Prostate gland (tissue), 2 donors: ENCODE measurements at regions not wholly inside any gene's neighbourhood (a gene's known extent, or its start where the extent isn't known, plus 50 kb on each side); places are given as distances from the start of the nearest gene placed in this dataset.

Experiments used
- DNase-seq: peaks from one replicate; pipeline ENCODE4 v3.0.0-alpha.2; 2019; ENCODE audit warnings: low spot score
- H3K27ac ChIP-seq, 2 donors: fragments of 200-600 bp; sonication (generic); 2 replicates each; pipeline ENCODE4 v1.5.1; 2017 to 2019
- H3K27me3 ChIP-seq: fragments of 200-600 bp; sonication (generic); replicated peaks from 2 replicates; pipeline ENCODE4 v1.5.1; 2019; ENCODE audit not compliant: insufficient read depth
- H3K36me3 ChIP-seq, 2 donors: fragments of 200-600 bp; sonication (generic); 1 replicate in 1 of 2; 2 replicates in 1 of 2; pipeline versions ENCODE4 v1.5.1 to v1.8.1; 2017 to 2019
- H3K4me1 ChIP-seq: fragments of 200-600 bp; sonication (generic); replicated peaks from 2 replicates; pipeline ENCODE4 v1.5.1; 2019
- H3K4me3 ChIP-seq, 2 donors: fragments of 200-600 bp; sonication (generic); 2 replicates each; pipeline ENCODE4 v1.5.1; 2017 to 2019
- H3K9me3 ChIP-seq: fragments of 200-600 bp; sonication (generic); 2 replicates; pipeline ENCODE4 v1.5.1; 2017
- POLR2A ChIP-seq: fragments of 450-650 bp; IDR thresholded peaks from one replicate; pipeline ENCODE4 v1.6.1; 2016; ENCODE audit warnings: antibody characterized with exemption, mild to moderate bottlenecking
- POLR2AphosphoS5 ChIP-seq: sonication (generic); formaldehyde crosslinking; IDR thresholded peaks from one replicate; pipeline ENCODE4 v1.6.1; 2017; ENCODE audit warnings: antibody characterized with exemption
- WGBS: methylation state at CpG from one replicate; pipeline ENCODE4 v1.1.5; 2018; 5-methylcytosine and 5-hydroxymethylcytosine counted together
- intact Hi-C: fragments of 100-400 bp; cut with DNase I; formaldehyde crosslinking; loops from one replicate; pipeline ENCODE4 v1.14.2; 2022
- TF ChIP-seq, protein P1 (sequence below), 4 experiments: fragments of 200-600 bp in 2 of 4; fragments of 450-650 bp in 2 of 4; sonication (generic) in 2 of 4; IDR thresholded peaks; 1 replicate in 3 of 4; 2 replicates in 1 of 4; pipeline ENCODE4 v1.5.1; 2016 to 2019; ENCODE audit warnings: antibody characterized with exemption in 4 of 4, mild to moderate bottlenecking in 2 of 4, moderate library complexity in 2 of 4

- Histone ChIP-seq H3K4me3 (no peak overlapping the region), H3K36me3 (no peaks in the 10 kb centered on the region), H3K9me3 (no peaks in the 10 kb centered on the region), H3K27ac (no peak overlapping the region), H3K4me1 (no peaks in the 10 kb centered on the region), H3K27me3 (no peaks in the 10 kb centered on the region)
- DNase-seq = no peak
- no peak for TF ChIP-seq POLR2AphosphoS5
- TF ChIP-seq, protein P1, sequence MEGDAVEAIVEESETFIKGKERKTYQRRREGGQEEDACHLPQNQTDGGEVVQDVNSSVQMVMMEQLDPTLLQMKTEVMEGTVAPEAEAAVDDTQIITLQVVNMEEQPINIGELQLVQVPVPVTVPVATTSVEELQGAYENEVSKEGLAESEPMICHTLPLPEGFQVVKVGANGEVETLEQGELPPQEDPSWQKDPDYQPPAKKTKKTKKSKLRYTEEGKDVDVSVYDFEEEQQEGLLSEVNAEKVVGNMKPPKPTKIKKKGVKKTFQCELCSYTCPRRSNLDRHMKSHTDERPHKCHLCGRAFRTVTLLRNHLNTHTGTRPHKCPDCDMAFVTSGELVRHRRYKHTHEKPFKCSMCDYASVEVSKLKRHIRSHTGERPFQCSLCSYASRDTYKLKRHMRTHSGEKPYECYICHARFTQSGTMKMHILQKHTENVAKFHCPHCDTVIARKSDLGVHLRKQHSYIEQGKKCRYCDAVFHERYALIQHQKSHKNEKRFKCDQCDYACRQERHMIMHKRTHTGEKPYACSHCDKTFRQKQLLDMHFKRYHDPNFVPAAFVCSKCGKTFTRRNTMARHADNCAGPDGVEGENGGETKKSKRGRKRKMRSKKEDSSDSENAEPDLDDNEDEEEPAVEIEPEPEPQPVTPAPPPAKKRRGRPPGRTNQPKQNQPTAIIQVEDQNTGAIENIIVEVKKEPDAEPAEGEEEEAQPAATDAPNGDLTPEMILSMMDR (IDR thresholded peaks at IDR 0.05) = no peak
- no peak for TF ChIP-seq POLR2A
- 37% methylated on average over 6 of the region's 6 CpGs for WGBS
- intact Hi-C loops = no loop called here
These were observed 210.5 kb upstream of the PIK3C3 start for GRCh38 chr18:41744421-41745030.

- H3K27ac ChIP-seq = no peak overlapping the region
- H3K27me3 ChIP-seq = no peaks in the 10 kb centered on the region
- no peaks in the 10 kb centered on the region for H3K36me3 ChIP-seq
- TF ChIP-seq POLR2AphosphoS5 (no peak), POLR2A (no peak)
- TF ChIP-seq, protein P1 (IDR thresholded peaks at IDR 0.05) = no peak
- 97% methylated on average over 1 of the region's 1 CpG for WGBS
- H3K9me3 ChIP-seq = no peaks in the 10 kb centered on the region
- H3K4me1 ChIP-seq = no peaks in the 10 kb centered on the region
- no peak for DNase-seq
- intact Hi-C loops = no loop called here
- H3K4me3 ChIP-seq = no peak overlapping the region
These were observed 217.8 kb upstream of the PIK3C3 start for GRCh38 chr18:41737218-41737617.

DNA sequence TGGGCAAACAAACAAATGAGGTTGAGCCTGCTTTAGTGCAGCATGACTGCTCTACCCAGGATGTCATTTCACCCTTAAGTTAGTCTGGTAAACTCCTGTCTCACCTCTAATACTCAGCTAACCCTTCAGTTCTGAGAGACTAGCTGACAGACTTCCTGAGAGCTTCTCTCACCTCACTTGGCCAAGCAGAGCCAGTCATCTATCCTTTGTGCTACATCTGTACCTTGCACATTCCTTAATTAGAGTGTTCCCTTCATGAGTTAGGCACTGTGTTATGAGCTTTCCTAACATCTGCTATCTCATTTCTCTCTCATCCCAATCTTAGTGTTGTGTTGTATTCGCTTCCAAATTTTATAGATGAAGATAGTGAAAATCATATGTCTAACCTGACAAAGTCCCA lies 220.1 kb upstream of the PIK3C3 start:
- intact Hi-C loops = no loop called here
- Histone ChIP-seq H3K4me3 (no peak overlapping the region), H3K9me3 (no peaks in the 10 kb centered on the region), H3K36me3 (no peaks in the 10 kb centered on the region), H3K27me3 (no peaks in the 10 kb centered on the region), H3K4me1 (no peaks in the 10 kb centered on the region), H3K27ac (no peak overlapping the region)
- 90% methylated on average over 1 of the region's 1 CpG for WGBS
- TF ChIP-seq, protein P1 (IDR thresholded peaks at IDR 0.05) = no peak
- TF ChIP-seq POLR2A (no peak), POLR2AphosphoS5 (no peak)
- no peak for DNase-seq

DNA sequence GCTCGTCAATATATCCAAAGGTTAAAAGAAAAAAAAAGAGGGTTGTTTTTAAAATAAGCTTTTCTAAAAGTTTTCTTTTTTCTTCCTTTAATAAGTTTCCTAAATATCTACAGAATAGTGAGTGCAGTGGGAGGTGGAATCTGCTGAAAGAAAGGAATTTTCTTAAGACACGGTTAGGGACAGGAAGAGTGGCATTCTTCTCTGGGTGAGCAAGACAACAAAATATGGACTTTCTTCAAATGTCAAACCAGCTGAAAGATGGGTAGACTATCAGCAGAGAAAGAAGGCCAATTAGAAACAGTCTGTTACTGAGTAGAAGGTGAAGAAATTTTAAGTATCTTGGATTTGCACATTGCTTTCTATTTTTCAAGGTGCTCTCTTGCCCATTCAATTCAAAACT lies 222.7 kb upstream of the PIK3C3 start:
- H3K9me3 ChIP-seq = no peaks in the 10 kb centered on the region
- H3K4me3 ChIP-seq = no peak overlapping the region
- WGBS = 79% methylated on average over 2 of the region's 2 CpGs
- H3K27ac ChIP-seq = no peak overlapping the region
- TF ChIP-seq, protein P1 (IDR thresholded peaks at IDR 0.05) = no peak
- no peak for TF ChIP-seq POLR2AphosphoS5
- DNase-seq = no peak
- no peaks in the 10 kb centered on the region for H3K4me1 ChIP-seq
- no peaks in the 10 kb centered on the region for H3K36me3 ChIP-seq
- H3K27me3 ChIP-seq = no peaks in the 10 kb centered on the region
- intact Hi-C loops = no loop called here

GRCh38 chr18:41731884-41732283 lies 223.2 kb upstream of the PIK3C3 start:
- H3K36me3 ChIP-seq = no peaks in the 10 kb centered on the region
- no peak overlapping the region for H3K27ac ChIP-seq
- TF ChIP-seq POLR2AphosphoS5 = no peak
- no peaks in the 10 kb centered on the region for H3K4me1 ChIP-seq
- H3K9me3 ChIP-seq = no peaks in the 10 kb centered on the region
- no peaks in the 10 kb centered on the region for H3K27me3 ChIP-seq
- H3K4me3 ChIP-seq = no peak overlapping the region
- DNase-seq = no peak
- 62% methylated on average over 1 of the region's 1 CpG for WGBS
- intact Hi-C loops = no loop called here
